ENCODE measurements at regions not wholly inside any gene's neighbourhood (a gene's known extent, or its start where the extent isn't known, plus 50 kb on each side); places are given as distances from the start of the nearest gene placed in this dataset.

GRCh38 chr1:119565131-119565772, 58.2 kb downstream of the HSD3B1 start:
- H3K27me3 Mint-ChIP-seq (ENCODE audit: low read depth in 3 of 3) = no peaks in the 10 kb centered on the region
- Histone ChIP-seq H3K27ac (ENCODE audit: low read depth in 1 of 2, low read length in 2 of 2) (peak overlapping the region; percentile 85 to 94), H3K9me3 (replicated peaks in 1 of 2; ENCODE audit: control insufficient read depth in 1 of 2, insufficient read depth in 1 of 2, low read length in 2 of 2) (no peaks in the 10 kb centered on the region), H3K79me2 (ENCODE audit: insufficient read depth, low read length) (no peaks in the 10 kb centered on the region), H3K4me1 (ENCODE audit: control insufficient read depth in 1 of 2, insufficient read depth in 2 of 2, low read length in 2 of 2) (peaks cover 68 to 73% of the 10 kb centered on the region in 2 donors), H3K9ac (ENCODE audit: insufficient read depth, low read length, poor library complexity, severe bottlenecking) (peak overlapping the region; percentile 59), H4K20me1 (ENCODE audit: insufficient read depth, low read length) (no peaks in the 10 kb centered on the region), H3K27me3 (ENCODE audit: control insufficient read depth in 2 of 2, insufficient read depth in 2 of 2, low read length in 2 of 2) (no peaks in the 10 kb centered on the region), H2AFZ (ENCODE audit: insufficient read depth, low read depth, low read length, poor library complexity, severe bottlenecking) (peak overlapping the region; percentile 24), H3K36me3 (replicated peaks in 1 of 2; ENCODE audit: control insufficient read depth in 1 of 2, insufficient read depth in 2 of 2, low read length in 2 of 2) (no peaks in the 10 kb centered on the region), H3K4me2 (replicated peaks; ENCODE audit: extremely low read depth, low read length, poor library complexity, severe bottlenecking) (peak overlapping the region; percentile 64), H3K4me3 (replicated peaks in 1 of 3; ENCODE audit: low read depth in 2 of 3, low read length in 3 of 3) (peak overlapping the region; percentile 5 to 64 (median 16))
- TF ChIP-seq, protein P1, sequence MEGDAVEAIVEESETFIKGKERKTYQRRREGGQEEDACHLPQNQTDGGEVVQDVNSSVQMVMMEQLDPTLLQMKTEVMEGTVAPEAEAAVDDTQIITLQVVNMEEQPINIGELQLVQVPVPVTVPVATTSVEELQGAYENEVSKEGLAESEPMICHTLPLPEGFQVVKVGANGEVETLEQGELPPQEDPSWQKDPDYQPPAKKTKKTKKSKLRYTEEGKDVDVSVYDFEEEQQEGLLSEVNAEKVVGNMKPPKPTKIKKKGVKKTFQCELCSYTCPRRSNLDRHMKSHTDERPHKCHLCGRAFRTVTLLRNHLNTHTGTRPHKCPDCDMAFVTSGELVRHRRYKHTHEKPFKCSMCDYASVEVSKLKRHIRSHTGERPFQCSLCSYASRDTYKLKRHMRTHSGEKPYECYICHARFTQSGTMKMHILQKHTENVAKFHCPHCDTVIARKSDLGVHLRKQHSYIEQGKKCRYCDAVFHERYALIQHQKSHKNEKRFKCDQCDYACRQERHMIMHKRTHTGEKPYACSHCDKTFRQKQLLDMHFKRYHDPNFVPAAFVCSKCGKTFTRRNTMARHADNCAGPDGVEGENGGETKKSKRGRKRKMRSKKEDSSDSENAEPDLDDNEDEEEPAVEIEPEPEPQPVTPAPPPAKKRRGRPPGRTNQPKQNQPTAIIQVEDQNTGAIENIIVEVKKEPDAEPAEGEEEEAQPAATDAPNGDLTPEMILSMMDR (IDR thresholded peaks at IDR 0.05) = no peak
- DNase-seq = peak; percentile 77 to 86 (median 79)
- H3K9me3 Mint-ChIP-seq = peaks cover 0 to 2% (median 2%) of the 10 kb centered on the region in 7 donors
- H3K36me3 Mint-ChIP-seq = no peaks in the 10 kb centered on the region
- peak overlapping the region; percentile 82 to 96 (median 92) for H3K27ac Mint-ChIP-seq
- peaks cover 70% of the 10 kb centered on the region for H3K4me1 Mint-ChIP-seq
- intact Hi-C loops (cut with micrococcal nuclease) = no loop called here
- no CpG with 5 or more reads among the region's 3 CpGs for WGBS (ENCODE audit: insufficient coverage)
- peak overlapping the region; percentile 14 to 78 for H3K4me3 Mint-ChIP-seq

- Histone ChIP-seq H4K20me1 (ENCODE audit: insufficient read depth, low read length) (no peaks in the 10 kb centered on the region), H3K4me2 (replicated peaks; ENCODE audit: extremely low read depth, low read length, poor library complexity, severe bottlenecking) (peak overlapping the region; percentile 73), H3K4me3 (replicated peaks in 1 of 3; ENCODE audit: low read depth in 2 of 3, low read length in 3 of 3) (peak overlapping the region in 1 of 3 experiments; percentile 68), H3K79me2 (ENCODE audit: insufficient read depth, low read length) (no peaks in the 10 kb centered on the region), H3K9me3 (replicated peaks in 1 of 2; ENCODE audit: control insufficient read depth in 1 of 2, insufficient read depth in 1 of 2, low read length in 2 of 2) (peaks cover 0 to 5% of the 10 kb centered on the region in 2 donors), H3K27me3 (ENCODE audit: control insufficient read depth in 2 of 2, insufficient read depth in 2 of 2, low read length in 2 of 2) (no peaks in the 10 kb centered on the region), H3K9ac (ENCODE audit: insufficient read depth, low read length, poor library complexity, severe bottlenecking) (no peak overlapping the region), H3K4me1 (ENCODE audit: control insufficient read depth in 1 of 2, insufficient read depth in 2 of 2, low read length in 2 of 2) (peaks cover 83 to 88% of the 10 kb centered on the region in 2 donors), H3K36me3 (replicated peaks in 1 of 2; ENCODE audit: control insufficient read depth in 1 of 2, insufficient read depth in 2 of 2, low read length in 2 of 2) (no peaks in the 10 kb centered on the region), H2AFZ (ENCODE audit: insufficient read depth, low read depth, low read length, poor library complexity, severe bottlenecking) (no peak overlapping the region), H3K27ac (ENCODE audit: low read depth in 1 of 2, low read length in 2 of 2) (peak overlapping the region; percentile 51 to 71)
- H3K9me3 Mint-ChIP-seq = peaks cover 0 to 4% (median 2%) of the 10 kb centered on the region in 7 donors
- 0% methylated on average over 1 of the region's 1 CpG for WGBS (ENCODE audit: insufficient coverage)
- peak overlapping the region; percentile 26 to 88 for H3K4me3 Mint-ChIP-seq
- peaks cover 0 to 3% of the 10 kb centered on the region in 2 donors for H3K36me3 Mint-ChIP-seq
- TF ChIP-seq, protein P1 (IDR thresholded peaks at IDR 0.05) = no peak
- intact Hi-C loops (cut with micrococcal nuclease) = no loop called here
- H3K4me1 Mint-ChIP-seq = peaks cover 81% of the 10 kb centered on the region
- H3K27ac Mint-ChIP-seq = peak overlapping the region; percentile 86 to 96 (median 92)
- peak in 1 of 3 donors; percentile 21 for DNase-seq
- no peaks in the 10 kb centered on the region for H3K27me3 Mint-ChIP-seq (ENCODE audit: low read depth in 3 of 3)
Measured at GRCh38 chr1:119569095-119569494, 62.1 kb downstream of the HSD3B1 start.
